ENCODE measurements at regions not wholly inside any gene's neighbourhood (a gene's known extent, or its start where the extent isn't known, plus 50 kb on each side); places are given as distances from the start of the nearest gene placed in this dataset.
"Not testable (repeated sequence)": the region's sequence is repeated elsewhere in the genome, so short reads cannot be mapped to it uniquely, and the experiment has no call there.

- TF ChIP-seq CTCF (IDR thresholded peaks at IDR 0.05; ENCODE audit: insufficient read depth in 1 of 2, low read depth in 1 of 2, low read length in 1 of 2, severe bottlenecking in 1 of 2, unreplicated experiment in 1 of 2), result no peak
- BruUV-seq (replicated peaks), result no TSS peak
- H3K9me3 Mint-ChIP-seq (ENCODE audit: unreplicated experiment), result no peaks in the 10 kb centered on the region
- Histone ChIP-seq H3K9me3 (no peaks in the 10 kb centered on the region), H3K36me3 (ENCODE audit: control insufficient read depth, insufficient read depth, low read length) (no peaks in the 10 kb centered on the region), H3K27me3 (replicated peaks; ENCODE audit: control insufficient read depth, insufficient read depth, low read length) (no peaks in the 10 kb centered on the region), H3K4me1 (no peaks in the 10 kb centered on the region), H3K4me3 (ENCODE audit: low read depth, low read length) (no peak overlapping the region)
- H3K4me3 Mint-ChIP-seq (ENCODE audit: unreplicated experiment), result no peak overlapping the region
- no peaks in the 10 kb centered on the region for H3K4me1 Mint-ChIP-seq (ENCODE audit: low read depth, unreplicated experiment)
- intact Hi-C loops (cut with micrococcal nuclease; ENCODE audit: unreplicated experiment), result no loop called here
- POLR2A ChIA-PET, result no interaction called here
- H3K27ac Mint-ChIP-seq (ENCODE audit: unreplicated experiment), result no peak overlapping the region
- peaks cover 6% of the 10 kb centered on the region for H3K27me3 Mint-ChIP-seq (ENCODE audit: insufficient read depth, unreplicated experiment)
- no peaks in the 10 kb centered on the region for H3K36me3 Mint-ChIP-seq (ENCODE audit: insufficient read depth, unreplicated experiment)
- CTCF ChIA-PET, result no interaction called here
- DNase-seq, result no peak
These were observed 62.7 kb upstream of the BMP5 start for GRCh38 chr6:55937951-55938690.

GRCh38 chr6:55937261-55937947 lies 62.0 kb upstream of the BMP5 start:
- H3K4me1 ChIP-seq, result no peaks in the 10 kb centered on the region
- ChIA-PET POLR2A (no interaction called here), CTCF (no interaction called here)
- no peak overlapping the region for H3K27ac Mint-ChIP-seq (ENCODE audit: unreplicated experiment)
- no peaks in the 10 kb centered on the region for H3K4me1 Mint-ChIP-seq (ENCODE audit: low read depth, unreplicated experiment)
- no peaks in the 10 kb centered on the region for H3K36me3 Mint-ChIP-seq (ENCODE audit: insufficient read depth, unreplicated experiment)
- no peaks in the 10 kb centered on the region for H3K36me3 ChIP-seq (ENCODE audit: control insufficient read depth, insufficient read depth, low read length)
- no peak overlapping the region for H3K4me3 Mint-ChIP-seq (ENCODE audit: unreplicated experiment)
- BruUV-seq (replicated peaks), result no TSS peak
- no peaks in the 10 kb centered on the region for H3K27me3 ChIP-seq (replicated peaks; ENCODE audit: control insufficient read depth, insufficient read depth, low read length)
- no peak overlapping the region for H3K4me3 ChIP-seq (ENCODE audit: low read depth, low read length)
- DNase-seq, result no peak
- no peak for TF ChIP-seq CTCF (IDR thresholded peaks at IDR 0.05; ENCODE audit: insufficient read depth in 1 of 2, low read depth in 1 of 2, low read length in 1 of 2, severe bottlenecking in 1 of 2, unreplicated experiment in 1 of 2)
- no peaks in the 10 kb centered on the region for H3K9me3 ChIP-seq
- intact Hi-C loops (cut with micrococcal nuclease; ENCODE audit: unreplicated experiment), result no loop called here
- H3K27me3 Mint-ChIP-seq (ENCODE audit: insufficient read depth, unreplicated experiment), result peaks cover 6% of the 10 kb centered on the region
- H3K9me3 Mint-ChIP-seq (ENCODE audit: unreplicated experiment), result no peaks in the 10 kb centered on the region

GRCh38 chr6:55931101-55931500 lies 55.7 kb upstream of the BMP5 start:
- ChIA-PET POLR2A (no interaction called here), CTCF (no interaction called here)
- H3K27ac Mint-ChIP-seq (ENCODE audit: unreplicated experiment), result no peak overlapping the region
- Histone ChIP-seq H3K36me3 (ENCODE audit: control insufficient read depth, insufficient read depth, low read length) (no peaks in the 10 kb centered on the region), H3K9me3 (no peaks in the 10 kb centered on the region), H3K27me3 (replicated peaks; ENCODE audit: control insufficient read depth, insufficient read depth, low read length) (no peaks in the 10 kb centered on the region), H3K4me1 (no peaks in the 10 kb centered on the region), H3K4me3 (ENCODE audit: low read depth, low read length) (no peak overlapping the region)
- no TSS peak for BruUV-seq (replicated peaks)
- no peaks in the 10 kb centered on the region for H3K9me3 Mint-ChIP-seq (ENCODE audit: unreplicated experiment)
- H3K27me3 Mint-ChIP-seq (ENCODE audit: insufficient read depth, unreplicated experiment), result peaks cover 9% of the 10 kb centered on the region
- intact Hi-C loops (cut with micrococcal nuclease; ENCODE audit: unreplicated experiment), result no loop called here
- no peaks in the 10 kb centered on the region for H3K4me1 Mint-ChIP-seq (ENCODE audit: low read depth, unreplicated experiment)
- H3K4me3 Mint-ChIP-seq (ENCODE audit: unreplicated experiment), result no peak overlapping the region
- H3K36me3 Mint-ChIP-seq (ENCODE audit: insufficient read depth, unreplicated experiment), result no peaks in the 10 kb centered on the region
- DNase-seq, result no peak
- no peak for TF ChIP-seq CTCF (IDR thresholded peaks at IDR 0.05; ENCODE audit: insufficient read depth in 1 of 2, low read depth in 1 of 2, low read length in 1 of 2, severe bottlenecking in 1 of 2, unreplicated experiment in 1 of 2)

GRCh38 chr6:55927713-55928112 lies 52.3 kb upstream of the BMP5 start:
- H3K36me3 Mint-ChIP-seq (ENCODE audit: insufficient read depth, unreplicated experiment); H3K27me3 Mint-ChIP-seq (ENCODE audit: insufficient read depth, unreplicated experiment); BruUV-seq (replicated peaks); H3K27ac Mint-ChIP-seq (ENCODE audit: unreplicated experiment); intact Hi-C loops (cut with micrococcal nuclease; ENCODE audit: unreplicated experiment); H3K9me3 ChIP-seq; H3K4me1 ChIP-seq; DNase-seq; H3K4me3 Mint-ChIP-seq (ENCODE audit: unreplicated experiment); POLR2A ChIA-PET; H3K9me3 Mint-ChIP-seq (ENCODE audit: unreplicated experiment); CTCF ChIA-PET; H3K4me3 ChIP-seq (ENCODE audit: low read depth, low read length); H3K27me3 ChIP-seq (replicated peaks; ENCODE audit: control insufficient read depth, insufficient read depth, low read length); H3K4me1 Mint-ChIP-seq (ENCODE audit: low read depth, unreplicated experiment); H3K36me3 ChIP-seq (ENCODE audit: control insufficient read depth, insufficient read depth, low read length): not testable (repeated sequence)

Data from Caco-2 (cell line).